Parathyroid adenoma (tissue), 2 donors: ENCODE measurements at regions not wholly inside any gene's neighbourhood (a gene's known extent, or its start where the extent isn't known, plus 50 kb on each side); places are given as distances from the start of the nearest gene placed in this dataset.

ENCODE experiments used
- H2AFZ ChIP-seq: fragments of 300-600 bp; sonication (generic); one replicate; pipeline ENCODE4 v1.7.0; 2017; ENCODE audit warnings: antibody characterized with exemption, mild to moderate bottlenecking
- H3K27ac ChIP-seq: fragments of 300-600 bp; sonication (generic); one replicate; pipeline ENCODE4 v1.7.0; 2017
- H3K27me3 ChIP-seq: fragments of 300-600 bp; sonication (generic); one replicate; pipeline ENCODE4 v1.7.0; 2017; ENCODE audit warnings: low read length; ENCODE audit not compliant: control insufficient read depth, insufficient read depth
- H3K36me3 ChIP-seq: fragments of 300-600 bp; sonication (generic); one replicate; pipeline ENCODE4 v1.7.0; 2017; ENCODE audit warnings: low read length; ENCODE audit not compliant: control insufficient read depth, insufficient read depth
- H3K4me1 ChIP-seq: fragments of 300-600 bp; sonication (generic); one replicate; pipeline ENCODE4 v1.7.0; 2017; ENCODE audit warnings: control low read depth
- H3K4me2 ChIP-seq: fragments of 300-600 bp; sonication (generic); one replicate; pipeline ENCODE4 v1.7.0; 2017; ENCODE audit warnings: low read length
- H3K4me3 ChIP-seq: fragments of 300-600 bp; sonication (generic); one replicate; pipeline ENCODE4 v1.7.0; 2017; ENCODE audit warnings: low read depth, low read length
- H3K79me2 ChIP-seq: fragments of 300-600 bp; sonication (generic); one replicate; pipeline ENCODE4 v1.7.0; 2017; ENCODE audit warnings: control low read depth
- H3K9ac ChIP-seq: fragments of 300-600 bp; sonication (generic); one replicate; pipeline ENCODE4 v1.7.0; 2017; ENCODE audit warnings: mild to moderate bottlenecking
- H3K9me3 ChIP-seq: fragments of 300-600 bp; sonication (generic); one replicate; pipeline ENCODE4 v1.7.0; 2017; ENCODE audit warnings: low read length; ENCODE audit not compliant: control insufficient read depth
- CTCF ChIP-seq: fragments of 300-600 bp; sonication (generic); IDR thresholded peaks from one replicate; pipeline ENCODE4 v1.7.0; 2017; ENCODE audit warnings: antibody characterized with exemption, mild to moderate bottlenecking
- donor health status: primary hyperparathyroidism.

GRCh38 chr1:88014131-88014530 is 669.9 kb upstream of the PKN2 start:
- Histone ChIP-seq H2AFZ (no peak overlapping the region), H3K27me3 (no peaks in the 10 kb centered on the region), H3K9ac (no peak overlapping the region), H3K27ac (no peak overlapping the region), H3K4me1 (no peaks in the 10 kb centered on the region), H3K4me2 (no peak overlapping the region), H3K4me3 (no peak overlapping the region), H3K9me3 (no peaks in the 10 kb centered on the region), H3K36me3 (no peaks in the 10 kb centered on the region), H3K79me2 (no peaks in the 10 kb centered on the region)
- TF ChIP-seq CTCF, result no peak

GRCh38 chr1:88016947-88017346 is 667.1 kb upstream of the PKN2 start:
- H3K9me3 ChIP-seq, result no peaks in the 10 kb centered on the region
- H3K4me1 ChIP-seq, result no peaks in the 10 kb centered on the region
- no peaks in the 10 kb centered on the region for H3K79me2 ChIP-seq
- no peak overlapping the region for H3K9ac ChIP-seq
- no peak overlapping the region for H3K4me2 ChIP-seq
- H2AFZ ChIP-seq, result no peak overlapping the region
- no peaks in the 10 kb centered on the region for H3K36me3 ChIP-seq
- no peak overlapping the region for H3K4me3 ChIP-seq
- H3K27ac ChIP-seq, result no peak overlapping the region
- TF ChIP-seq CTCF, result no peak
- no peaks in the 10 kb centered on the region for H3K27me3 ChIP-seq

- no peak for TF ChIP-seq CTCF
- H3K27me3 ChIP-seq, result no peaks in the 10 kb centered on the region
Observed at GRCh38 chr1:88021529-88021928, 662.5 kb upstream of the PKN2 start.

GRCh38 chr1:88022516-88022915 is 661.6 kb upstream of the PKN2 start:
- Histone ChIP-seq H3K9me3 (no peaks in the 10 kb centered on the region), H3K9ac (no peak overlapping the region), H3K27ac (no peak overlapping the region), H3K79me2 (no peaks in the 10 kb centered on the region), H3K4me3 (no peak overlapping the region), H3K36me3 (no peaks in the 10 kb centered on the region), H3K4me1 (no peaks in the 10 kb centered on the region), H3K4me2 (no peak overlapping the region), H3K27me3 (no peaks in the 10 kb centered on the region), H2AFZ (no peak overlapping the region)
- TF ChIP-seq CTCF, result no peak

More at GRCh38 chr1:88021529-88021928, 662.5 kb upstream of the PKN2 start:
- Histone ChIP-seq H3K79me2 (no peaks in the 10 kb centered on the region), H3K4me3 (no peak overlapping the region), H3K4me2 (no peak overlapping the region), H3K9me3 (no peaks in the 10 kb centered on the region), H3K27ac (no peak overlapping the region), H2AFZ (no peak overlapping the region), H3K9ac (no peak overlapping the region), H3K4me1 (no peaks in the 10 kb centered on the region), H3K36me3 (no peaks in the 10 kb centered on the region)

DNA sequence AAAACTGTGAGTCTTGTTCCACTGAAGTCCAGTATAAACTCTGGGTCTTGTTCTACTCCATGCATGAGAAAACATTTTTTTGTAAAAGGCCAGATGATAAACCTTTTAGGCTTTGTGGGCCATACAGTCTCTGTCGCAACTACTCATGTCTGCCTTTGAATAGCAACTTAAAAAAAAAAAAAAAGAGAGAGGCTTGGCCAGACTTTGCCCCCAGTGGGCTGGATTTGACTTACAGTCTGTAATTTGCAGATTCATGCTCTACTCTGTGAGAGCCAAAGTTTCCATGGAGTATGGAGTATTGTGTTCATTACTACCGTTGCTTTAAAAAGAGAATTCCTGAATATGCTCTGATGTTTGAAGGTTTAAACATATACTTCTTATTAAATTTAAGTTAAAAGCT is 654.9 kb upstream of the PKN2 start:
- no peaks in the 10 kb centered on the region for H3K27me3 ChIP-seq
- no peak overlapping the region for H3K4me2 ChIP-seq
- no peak overlapping the region for H3K4me3 ChIP-seq
- no peak for TF ChIP-seq CTCF
- no peaks in the 10 kb centered on the region for H3K36me3 ChIP-seq
- H2AFZ ChIP-seq, result no peak overlapping the region
- no peak overlapping the region for H3K9ac ChIP-seq
- H3K79me2 ChIP-seq, result no peaks in the 10 kb centered on the region
- H3K9me3 ChIP-seq, result no peaks in the 10 kb centered on the region
- no peak overlapping the region for H3K27ac ChIP-seq
- H3K4me1 ChIP-seq, result no peaks in the 10 kb centered on the region
